Ishikawa (cell line): ENCODE measurements at regions not wholly inside any gene's neighbourhood (a gene's known extent, or its start where the extent isn't known, plus 50 kb on each side); places are given as distances from the start of the nearest gene placed in this dataset.

ENCODE experiments used
- CEBPB ChIP-seq: IDR thresholded peaks from 2 replicates; pipeline ENCODE4 v1.6.1; 2012
- CREB1 ChIP-seq: IDR thresholded peaks from 2 replicates; pipeline ENCODE4 v1.6.1; 2012; ENCODE audit warnings: low read depth
- EGR1 ChIP-seq: IDR thresholded peaks from 2 replicates; pipeline ENCODE4 v1.6.1; 2012
- EP300 ChIP-seq: IDR thresholded peaks from 2 replicates; pipeline ENCODE4 v1.6.1; 2012; ENCODE audit warnings: borderline replicate concordance
- FOXM1 ChIP-seq: IDR thresholded peaks from 2 replicates; pipeline ENCODE4 v1.6.1; 2012; ENCODE audit warnings: low read depth, borderline replicate concordance
- MAX ChIP-seq: IDR thresholded peaks from 2 replicates; pipeline ENCODE4 v1.6.1; 2012
- NFIC ChIP-seq: IDR thresholded peaks from 2 replicates; pipeline ENCODE4 v1.6.1; 2012
- RAD21 ChIP-seq: IDR thresholded peaks from 2 replicates; pipeline ENCODE4 v1.6.1; 2012; ENCODE audit warnings: low read depth
- TAF1 ChIP-seq: IDR thresholded peaks from 2 replicates; pipeline ENCODE4 v1.6.1; 2012; ENCODE audit warnings: low read depth, mild to moderate bottlenecking
- TCF12 ChIP-seq: IDR thresholded peaks from 2 replicates; pipeline ENCODE4 v1.6.1; 2012; ENCODE audit warnings: low read depth
- TEAD4 ChIP-seq: IDR thresholded peaks from 2 replicates; pipeline ENCODE4 v1.6.1; 2012
- YY1 ChIP-seq: IDR thresholded peaks from 2 replicates; pipeline ENCODE4 v1.6.1; 2012; ENCODE audit warnings: low read depth
- ZBTB7A ChIP-seq: IDR thresholded peaks from 2 replicates; pipeline ENCODE4 v1.6.1; 2012; ENCODE audit warnings: low read depth
- TF ChIP-seq, protein P1 (sequence below): IDR thresholded peaks from 2 replicates; pipeline ENCODE4 v1.6.1; 2012; ENCODE audit warnings: low read depth, mild to moderate bottlenecking
- TF ChIP-seq, protein P2 (sequence below): IDR thresholded peaks from 2 replicates; pipeline ENCODE4 v1.6.1; 2012

- TF ChIP-seq RAD21 (no peak), TAF1 (no peak), NFIC (no peak), YY1 (no peak), TCF12 (no peak), CREB1 (no peak), MAX (no peak)
- TF ChIP-seq, protein P1, sequence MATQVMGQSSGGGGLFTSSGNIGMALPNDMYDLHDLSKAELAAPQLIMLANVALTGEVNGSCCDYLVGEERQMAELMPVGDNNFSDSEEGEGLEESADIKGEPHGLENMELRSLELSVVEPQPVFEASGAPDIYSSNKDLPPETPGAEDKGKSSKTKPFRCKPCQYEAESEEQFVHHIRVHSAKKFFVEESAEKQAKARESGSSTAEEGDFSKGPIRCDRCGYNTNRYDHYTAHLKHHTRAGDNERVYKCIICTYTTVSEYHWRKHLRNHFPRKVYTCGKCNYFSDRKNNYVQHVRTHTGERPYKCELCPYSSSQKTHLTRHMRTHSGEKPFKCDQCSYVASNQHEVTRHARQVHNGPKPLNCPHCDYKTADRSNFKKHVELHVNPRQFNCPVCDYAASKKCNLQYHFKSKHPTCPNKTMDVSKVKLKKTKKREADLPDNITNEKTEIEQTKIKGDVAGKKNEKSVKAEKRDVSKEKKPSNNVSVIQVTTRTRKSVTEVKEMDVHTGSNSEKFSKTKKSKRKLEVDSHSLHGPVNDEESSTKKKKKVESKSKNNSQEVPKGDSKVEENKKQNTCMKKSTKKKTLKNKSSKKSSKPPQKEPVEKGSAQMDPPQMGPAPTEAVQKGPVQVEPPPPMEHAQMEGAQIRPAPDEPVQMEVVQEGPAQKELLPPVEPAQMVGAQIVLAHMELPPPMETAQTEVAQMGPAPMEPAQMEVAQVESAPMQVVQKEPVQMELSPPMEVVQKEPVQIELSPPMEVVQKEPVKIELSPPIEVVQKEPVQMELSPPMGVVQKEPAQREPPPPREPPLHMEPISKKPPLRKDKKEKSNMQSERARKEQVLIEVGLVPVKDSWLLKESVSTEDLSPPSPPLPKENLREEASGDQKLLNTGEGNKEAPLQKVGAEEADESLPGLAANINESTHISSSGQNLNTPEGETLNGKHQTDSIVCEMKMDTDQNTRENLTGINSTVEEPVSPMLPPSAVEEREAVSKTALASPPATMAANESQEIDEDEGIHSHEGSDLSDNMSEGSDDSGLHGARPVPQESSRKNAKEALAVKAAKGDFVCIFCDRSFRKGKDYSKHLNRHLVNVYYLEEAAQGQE, result no peak
- TF ChIP-seq, protein P2, sequence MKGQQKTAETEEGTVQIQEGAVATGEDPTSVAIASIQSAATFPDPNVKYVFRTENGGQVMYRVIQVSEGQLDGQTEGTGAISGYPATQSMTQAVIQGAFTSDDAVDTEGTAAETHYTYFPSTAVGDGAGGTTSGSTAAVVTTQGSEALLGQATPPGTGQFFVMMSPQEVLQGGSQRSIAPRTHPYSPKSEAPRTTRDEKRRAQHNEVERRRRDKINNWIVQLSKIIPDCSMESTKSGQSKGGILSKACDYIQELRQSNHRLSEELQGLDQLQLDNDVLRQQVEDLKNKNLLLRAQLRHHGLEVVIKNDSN, result no peak
These were observed 222.9 kb upstream of the PITRM1 start for GRCh38 chr10:3395458-3395861.

GRCh38 chr10:3395041-3395440 is 222.5 kb upstream of the PITRM1 start:
- TF ChIP-seq TAF1 (no peak), RAD21 (no peak), YY1 (no peak), CEBPB (no peak), CREB1 (no peak), TEAD4 (no peak), MAX (no peak), EP300 (no peak), FOXM1 (no peak), NFIC (no peak), EGR1 (no peak), ZBTB7A (no peak)
- TF ChIP-seq, protein P1, result no peak
- TF ChIP-seq, protein P2, result no peak

DNA sequence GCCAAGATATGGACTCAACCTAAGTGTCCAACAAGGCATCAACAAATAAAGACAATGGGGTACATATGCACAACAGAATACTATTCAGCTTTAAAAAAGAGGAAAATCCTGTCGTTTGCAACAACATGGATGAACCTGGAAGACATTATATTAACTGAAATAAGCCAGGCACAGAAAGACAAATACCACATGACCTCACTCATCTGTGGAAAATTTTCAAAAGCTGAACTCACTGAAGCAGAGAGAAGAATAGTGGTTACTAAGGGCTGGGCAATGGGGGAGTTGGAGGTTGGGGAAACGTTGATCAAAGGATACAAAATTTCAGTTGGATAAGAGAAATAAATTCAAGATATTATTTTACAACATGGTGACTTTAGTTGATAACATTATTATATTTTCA is 221.4 kb upstream of the PITRM1 start:
- TF ChIP-seq YY1 (no peak), RAD21 (no peak), CREB1 (no peak), TEAD4 (no peak), FOXM1 (no peak), TCF12 (no peak), TAF1 (no peak), CEBPB (no peak), MAX (no peak), NFIC (no peak), EP300 (no peak), EGR1 (no peak), ZBTB7A (no peak)
- TF ChIP-seq, protein P2, result no peak
- TF ChIP-seq, protein P1, result no peak

GRCh38 chr10:3391657-3392056 is 219.1 kb upstream of the PITRM1 start:
- TF ChIP-seq CEBPB, result no peak
